BE2C (cell line): ENCODE measurements at regions not wholly inside any gene's neighbourhood (a gene's known extent, or its start where the extent isn't known, plus 50 kb on each side); places are given as distances from the start of the nearest gene placed in this dataset.

Experiments used
- DNase-seq: peaks from one replicate; pipeline ENCODE4 v3.0.0-alpha.2; 2020
- H3K27me3 ChIP-seq: fragments of 250-450 bp; sonication (Bioruptor Pico); 2 replicates; pipeline ENCODE4 v1.5.1; 2020; ENCODE audit warnings: mild to moderate bottlenecking
- H3K36me3 ChIP-seq: fragments of 250-450 bp; sonication (Bioruptor Pico); 2 replicates; pipeline ENCODE4 v1.5.1; 2020; ENCODE audit warnings: mild to moderate bottlenecking
- H3K4me1 ChIP-seq: fragments of 250-450 bp; sonication (Bioruptor Pico); 2 replicates; pipeline ENCODE4 v1.5.1; 2020
- H3K4me3 ChIP-seq: 2 replicates; pipeline ENCODE4 v1.5.1; 2011; ENCODE audit warnings: low read depth, low read length
- H3K9me3 ChIP-seq: fragments of 250-450 bp; sonication (Bioruptor Pico); 2 replicates; pipeline ENCODE4 v1.5.1; 2020
- CTCF ChIP-seq: IDR thresholded peaks from 2 replicates; pipeline ENCODE4 v1.5.1; 2012; ENCODE audit warnings: mild to moderate bottlenecking, low read depth, low read length

- Histone ChIP-seq H3K4me3 (no peak overlapping the region), H3K9me3 (no peaks in the 10 kb centered on the region), H3K36me3 (no peaks in the 10 kb centered on the region), H3K4me1 (no peaks in the 10 kb centered on the region), H3K27me3 (no peaks in the 10 kb centered on the region)
- no peak for DNase-seq
- TF ChIP-seq CTCF: no peak
Measured at GRCh38 chr2:144583381-144583729, 63.4 kb upstream of the ZEB2 start.

GRCh38 chr2:144582651-144583380, 62.9 kb upstream of the ZEB2 start:
- H3K9me3 ChIP-seq: no peaks in the 10 kb centered on the region
- no peak for DNase-seq
- no peak for TF ChIP-seq CTCF
- H3K36me3 ChIP-seq: no peaks in the 10 kb centered on the region
- H3K4me3 ChIP-seq: no peak overlapping the region
- H3K27me3 ChIP-seq: no peaks in the 10 kb centered on the region
- H3K4me1 ChIP-seq: no peaks in the 10 kb centered on the region

GRCh38 chr2:144580521-144581161, 60.7 kb upstream of the ZEB2 start:
- no peak for TF ChIP-seq CTCF

GRCh38 chr2:144579556-144579955, 59.6 kb upstream of the ZEB2 start:
- Histone ChIP-seq H3K4me3 (no peak overlapping the region), H3K9me3 (no peaks in the 10 kb centered on the region), H3K36me3 (no peaks in the 10 kb centered on the region), H3K27me3 (no peaks in the 10 kb centered on the region), H3K4me1 (no peaks in the 10 kb centered on the region)
- DNase-seq: no peak
- no peak for TF ChIP-seq CTCF

More at GRCh38 chr2:144580521-144581161, 60.7 kb upstream of the ZEB2 start:
- Histone ChIP-seq H3K36me3 (no peaks in the 10 kb centered on the region), H3K4me3 (no peak overlapping the region), H3K4me1 (no peaks in the 10 kb centered on the region), H3K9me3 (no peaks in the 10 kb centered on the region), H3K27me3 (no peaks in the 10 kb centered on the region)
- DNase-seq: no peak

- no peaks in the 10 kb centered on the region for H3K9me3 ChIP-seq
Measured at GRCh38 chr2:144578099-144578498, 58.2 kb upstream of the ZEB2 start.

More at GRCh38 chr2:144578099-144578498, 58.2 kb upstream of the ZEB2 start:
- no peaks in the 10 kb centered on the region for H3K36me3 ChIP-seq
- H3K27me3 ChIP-seq: no peaks in the 10 kb centered on the region
- H3K4me1 ChIP-seq: no peaks in the 10 kb centered on the region
- H3K4me3 ChIP-seq: no peak overlapping the region
- DNase-seq: no peak
- no peak for TF ChIP-seq CTCF
